ENCODE measurements at regions not wholly inside any gene's neighbourhood (a gene's known extent, or its start where the extent isn't known, plus 50 kb on each side); places are given as distances from the start of the nearest gene placed in this dataset.

DNA sequence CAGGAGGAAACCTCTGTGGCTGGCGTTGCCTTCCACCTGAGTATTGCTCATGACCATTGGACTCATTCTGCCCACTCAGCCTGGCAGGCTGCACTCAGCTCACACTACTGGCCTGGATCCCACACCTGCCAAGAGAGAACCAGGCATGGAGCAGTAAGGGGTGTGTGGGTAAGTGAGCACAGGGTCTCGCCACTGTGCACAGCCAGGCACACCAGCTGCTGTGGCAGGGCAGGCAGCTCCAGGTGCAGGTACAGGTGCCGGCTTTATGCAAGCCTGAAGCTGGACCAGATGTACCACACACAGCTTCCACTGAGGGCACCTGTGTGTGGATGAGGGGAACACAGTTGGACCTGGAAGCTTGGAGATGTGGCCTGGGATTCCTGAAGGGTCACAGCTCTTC is 295.2 kb upstream of the SNX7 start:
- Mint-ChIP-seq H3K27me3 (ENCODE audit: unreplicated experiment) (no peaks in the 10 kb centered on the region), H3K27ac (ENCODE audit: unreplicated experiment) (no peak overlapping the region), H3K9me3 (ENCODE audit: unreplicated experiment) (no peaks in the 10 kb centered on the region), H3K4me1 (ENCODE audit: unreplicated experiment) (peaks cover 4% of the 10 kb centered on the region), H3K36me3 (ENCODE audit: low read depth, unreplicated experiment) (no peaks in the 10 kb centered on the region), H3K4me3 (ENCODE audit: unreplicated experiment) (no peak overlapping the region)
- no peak for DNase-seq (ENCODE audit: low spot score)
- no peak for TF ChIP-seq CTCF (IDR thresholded peaks at IDR 0.05; ENCODE audit: unreplicated experiment)

GRCh38 chr1:98364544-98364943 is 297.0 kb upstream of the SNX7 start:
- no peaks in the 10 kb centered on the region for H3K9me3 Mint-ChIP-seq (ENCODE audit: unreplicated experiment)

GRCh38 chr1:98360864-98361263 is 300.7 kb upstream of the SNX7 start:
- H3K27ac Mint-ChIP-seq (ENCODE audit: unreplicated experiment): no peak overlapping the region
- H3K4me1 Mint-ChIP-seq (ENCODE audit: unreplicated experiment): no peaks in the 10 kb centered on the region
- no peaks in the 10 kb centered on the region for H3K9me3 Mint-ChIP-seq (ENCODE audit: unreplicated experiment)
- no peak for DNase-seq (ENCODE audit: low spot score)
- no peak for TF ChIP-seq CTCF (IDR thresholded peaks at IDR 0.05; ENCODE audit: unreplicated experiment)
- peaks cover 6% of the 10 kb centered on the region for H3K27me3 Mint-ChIP-seq (ENCODE audit: unreplicated experiment)
- no peaks in the 10 kb centered on the region for H3K36me3 Mint-ChIP-seq (ENCODE audit: low read depth, unreplicated experiment)
- no peak overlapping the region for H3K4me3 Mint-ChIP-seq (ENCODE audit: unreplicated experiment)

More at GRCh38 chr1:98364544-98364943, 297.0 kb upstream of the SNX7 start:
- Mint-ChIP-seq H3K4me1 (ENCODE audit: unreplicated experiment) (peaks cover 1% of the 10 kb centered on the region), H3K4me3 (ENCODE audit: unreplicated experiment) (no peak overlapping the region), H3K27me3 (ENCODE audit: unreplicated experiment) (peaks cover 2% of the 10 kb centered on the region), H3K27ac (ENCODE audit: unreplicated experiment) (no peak overlapping the region), H3K36me3 (ENCODE audit: low read depth, unreplicated experiment) (no peaks in the 10 kb centered on the region)
- TF ChIP-seq CTCF (IDR thresholded peaks at IDR 0.05; ENCODE audit: unreplicated experiment): no peak
- DNase-seq (ENCODE audit: low spot score): no peak

DNA sequence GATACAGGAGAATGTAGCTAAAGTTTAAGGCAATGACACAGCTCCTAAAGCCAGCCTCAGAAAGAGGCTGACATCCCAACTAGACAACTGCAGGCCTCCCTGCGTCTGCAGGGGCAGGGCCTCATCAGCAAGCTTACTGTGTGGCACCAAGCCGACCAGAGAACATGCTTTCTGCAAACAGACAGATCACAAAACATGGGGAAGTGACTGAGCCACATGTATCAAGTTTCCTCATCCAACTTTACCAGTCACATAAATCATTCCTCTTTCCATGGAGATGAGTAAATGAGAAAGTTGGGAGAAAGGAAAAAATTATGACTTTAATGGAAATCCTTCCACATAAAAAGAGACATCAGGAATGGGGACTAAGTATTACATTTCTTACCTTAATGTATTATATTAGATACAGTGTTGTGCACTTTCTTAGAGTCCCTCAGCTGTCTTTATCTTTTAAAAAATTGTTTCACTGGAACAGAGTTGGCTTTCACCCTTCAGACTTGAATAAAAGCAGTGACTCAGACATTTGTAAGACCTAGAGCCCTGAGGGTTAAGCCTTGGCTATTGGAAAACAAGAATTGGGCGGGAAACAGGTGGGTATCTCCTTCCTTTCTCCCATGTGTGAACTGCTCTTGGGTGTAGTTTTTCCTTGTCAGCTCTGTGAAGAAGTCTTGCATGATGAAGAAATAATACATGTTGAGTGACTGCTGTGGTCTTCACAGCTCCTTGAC is 305.7 kb upstream of the SNX7 start:
- H3K36me3 Mint-ChIP-seq (ENCODE audit: low read depth, unreplicated experiment): no peaks in the 10 kb centered on the region
- no peak for TF ChIP-seq CTCF (IDR thresholded peaks at IDR 0.05; ENCODE audit: unreplicated experiment)
- H3K4me1 Mint-ChIP-seq (ENCODE audit: unreplicated experiment): peaks cover 9% of the 10 kb centered on the region
- no peak overlapping the region for H3K4me3 Mint-ChIP-seq (ENCODE audit: unreplicated experiment)
- H3K9me3 Mint-ChIP-seq (ENCODE audit: unreplicated experiment): no peaks in the 10 kb centered on the region
- H3K27ac Mint-ChIP-seq (ENCODE audit: unreplicated experiment): no peak overlapping the region
- peaks cover 6% of the 10 kb centered on the region for H3K27me3 Mint-ChIP-seq (ENCODE audit: unreplicated experiment)
- no peak for DNase-seq (ENCODE audit: low spot score)

- no peak for TF ChIP-seq CTCF (IDR thresholded peaks at IDR 0.05; ENCODE audit: unreplicated experiment)
- no peaks in the 10 kb centered on the region for H3K27me3 Mint-ChIP-seq (ENCODE audit: unreplicated experiment)
- H3K9me3 Mint-ChIP-seq (ENCODE audit: unreplicated experiment): no peaks in the 10 kb centered on the region
- no peak for DNase-seq (ENCODE audit: low spot score)
- no peaks in the 10 kb centered on the region for H3K36me3 Mint-ChIP-seq (ENCODE audit: low read depth, unreplicated experiment)
- H3K4me1 Mint-ChIP-seq (ENCODE audit: unreplicated experiment): peaks cover 9% of the 10 kb centered on the region
- no peak overlapping the region for H3K4me3 Mint-ChIP-seq (ENCODE audit: unreplicated experiment)
- no peak overlapping the region for H3K27ac Mint-ChIP-seq (ENCODE audit: unreplicated experiment)
Observed at GRCh38 chr1:98352378-98352777, 309.1 kb upstream of the SNX7 start.

All from endothelial cell (in vitro differentiated cells).